ENCODE measurements at regions not wholly inside any gene's neighbourhood (a gene's known extent, or its start where the extent isn't known, plus 50 kb on each side); places are given as distances from the start of the nearest gene placed in this dataset.

DNA sequence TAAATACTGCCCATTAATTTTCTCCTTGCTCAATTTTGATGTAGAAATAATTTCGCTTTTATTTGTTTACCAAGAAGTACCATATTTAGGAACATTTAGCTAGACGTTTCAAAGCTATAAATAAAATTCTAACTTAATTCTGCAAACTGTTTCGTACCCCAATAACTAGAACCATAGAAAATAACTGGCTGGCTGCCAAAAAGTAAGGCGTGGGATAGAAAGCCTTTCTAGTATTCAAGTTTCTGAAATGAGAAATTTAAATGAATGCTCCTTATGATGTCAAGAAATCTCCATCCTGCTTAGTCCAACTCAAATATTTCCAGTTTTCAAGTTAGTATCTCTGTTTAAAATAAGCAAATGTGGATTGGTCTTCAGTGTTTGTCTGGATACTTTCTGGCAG, 167.4 kb downstream of the FBXO8 start:
- TF ChIP-seq, protein P1, sequence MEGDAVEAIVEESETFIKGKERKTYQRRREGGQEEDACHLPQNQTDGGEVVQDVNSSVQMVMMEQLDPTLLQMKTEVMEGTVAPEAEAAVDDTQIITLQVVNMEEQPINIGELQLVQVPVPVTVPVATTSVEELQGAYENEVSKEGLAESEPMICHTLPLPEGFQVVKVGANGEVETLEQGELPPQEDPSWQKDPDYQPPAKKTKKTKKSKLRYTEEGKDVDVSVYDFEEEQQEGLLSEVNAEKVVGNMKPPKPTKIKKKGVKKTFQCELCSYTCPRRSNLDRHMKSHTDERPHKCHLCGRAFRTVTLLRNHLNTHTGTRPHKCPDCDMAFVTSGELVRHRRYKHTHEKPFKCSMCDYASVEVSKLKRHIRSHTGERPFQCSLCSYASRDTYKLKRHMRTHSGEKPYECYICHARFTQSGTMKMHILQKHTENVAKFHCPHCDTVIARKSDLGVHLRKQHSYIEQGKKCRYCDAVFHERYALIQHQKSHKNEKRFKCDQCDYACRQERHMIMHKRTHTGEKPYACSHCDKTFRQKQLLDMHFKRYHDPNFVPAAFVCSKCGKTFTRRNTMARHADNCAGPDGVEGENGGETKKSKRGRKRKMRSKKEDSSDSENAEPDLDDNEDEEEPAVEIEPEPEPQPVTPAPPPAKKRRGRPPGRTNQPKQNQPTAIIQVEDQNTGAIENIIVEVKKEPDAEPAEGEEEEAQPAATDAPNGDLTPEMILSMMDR (IDR thresholded peaks at IDR 0.05): no peak
- no peak for DNase-seq (ENCODE audit: low spot score)
- no peak for ATAC-seq (ENCODE audit: low FRiP score)

DNA sequence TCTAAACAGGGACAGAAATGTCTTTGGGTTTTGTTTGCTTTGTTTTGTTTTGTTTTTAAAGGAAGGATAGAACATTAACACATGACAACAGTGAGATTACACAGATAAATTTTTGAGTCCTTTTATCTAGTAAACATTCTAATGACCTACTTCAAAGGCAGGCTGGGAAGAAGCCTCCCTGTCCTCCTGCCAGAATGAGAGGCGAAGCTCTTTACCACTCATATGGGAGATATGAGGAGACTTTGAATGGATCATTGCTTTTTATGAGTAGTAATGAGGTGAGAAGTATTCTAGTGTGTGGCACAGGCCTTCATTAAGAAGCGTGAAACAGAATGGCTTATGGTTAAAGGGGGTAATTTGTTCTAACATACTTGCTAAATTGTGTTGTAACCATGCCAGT, 172.0 kb downstream of the FBXO8 start:
- no peak for ATAC-seq (ENCODE audit: low FRiP score)
- no peak for DNase-seq (ENCODE audit: low spot score)
- TF ChIP-seq, protein P1 (IDR thresholded peaks at IDR 0.05): no peak

DNA sequence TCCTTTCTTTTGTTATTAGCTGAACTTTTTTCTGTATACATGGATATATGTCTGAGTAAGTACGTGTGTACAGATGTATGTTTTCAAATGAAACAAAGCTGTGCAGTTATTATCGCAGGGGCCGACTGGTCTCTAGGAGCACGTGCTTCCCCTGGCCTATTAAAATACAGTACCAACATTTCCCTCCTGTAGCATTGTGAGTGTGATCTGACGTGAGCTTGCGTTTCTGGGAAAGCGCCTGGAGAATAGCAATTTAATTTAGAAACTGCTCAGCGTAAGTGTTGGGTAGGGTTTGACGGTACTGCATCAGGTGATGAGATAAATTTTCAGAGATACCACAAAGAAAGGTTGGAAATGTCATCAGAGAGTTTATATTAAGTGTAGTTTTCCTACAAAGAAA, 173.3 kb downstream of the FBXO8 start:
- no peak for DNase-seq (ENCODE audit: low spot score)
- TF ChIP-seq, protein P1 (IDR thresholded peaks at IDR 0.05): no peak
- no peak for ATAC-seq (ENCODE audit: low FRiP score)

DNA sequence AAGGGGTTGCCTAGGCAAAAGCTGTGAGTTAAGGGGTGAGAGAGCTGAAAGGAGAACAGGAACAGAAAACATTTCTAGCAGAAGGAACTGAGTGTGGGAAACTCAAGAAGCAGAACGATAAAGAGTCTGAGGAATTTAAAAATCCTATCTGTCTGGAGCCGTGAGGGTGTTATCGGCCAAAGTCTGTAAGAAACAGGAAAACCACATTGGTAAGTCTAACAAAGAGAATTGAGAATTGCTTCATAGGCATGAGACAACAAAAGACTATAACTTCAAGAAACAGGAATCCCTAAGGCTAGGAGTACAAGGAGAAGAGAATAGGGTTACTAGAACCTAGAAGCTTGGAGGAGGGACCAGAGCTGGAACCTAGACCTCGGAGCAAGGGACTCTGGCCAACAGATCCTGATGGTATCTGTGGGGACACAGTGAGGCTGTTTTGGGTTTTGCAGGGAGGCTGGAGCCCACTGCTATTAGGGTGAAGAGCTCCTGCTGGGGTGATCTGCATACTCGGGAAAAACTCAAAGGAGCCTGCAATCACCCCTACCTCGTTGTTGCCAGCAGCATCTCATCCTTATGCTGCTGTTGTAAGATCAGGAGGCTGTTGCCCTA, 175.6 kb downstream of the FBXO8 start:
- DNase-seq (ENCODE audit: low spot score) (no peak), ATAC-seq (ENCODE audit: low FRiP score) (no peak)
- TF ChIP-seq, protein P1 (IDR thresholded peaks at IDR 0.05): no peak

DNA sequence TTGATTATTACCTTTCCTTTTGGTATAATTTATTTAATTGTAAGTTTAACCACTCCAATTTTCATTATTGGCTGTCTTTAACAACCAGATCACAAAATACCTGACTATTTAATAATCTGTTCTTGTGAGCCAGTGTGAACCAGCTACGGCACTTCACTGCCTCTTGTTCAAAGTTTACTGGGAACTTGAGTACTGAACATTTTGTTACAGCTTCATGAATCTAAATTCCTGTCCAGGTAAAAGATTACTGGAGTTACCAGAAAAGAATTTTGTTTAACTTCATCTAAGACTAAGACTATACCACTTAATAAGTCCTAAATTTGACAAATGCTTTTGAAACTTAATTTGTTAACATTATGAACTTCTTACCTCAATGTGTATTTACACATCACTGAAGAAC, 178.3 kb downstream of the FBXO8 start:
- TF ChIP-seq, protein P1 (IDR thresholded peaks at IDR 0.05): no peak

DNA sequence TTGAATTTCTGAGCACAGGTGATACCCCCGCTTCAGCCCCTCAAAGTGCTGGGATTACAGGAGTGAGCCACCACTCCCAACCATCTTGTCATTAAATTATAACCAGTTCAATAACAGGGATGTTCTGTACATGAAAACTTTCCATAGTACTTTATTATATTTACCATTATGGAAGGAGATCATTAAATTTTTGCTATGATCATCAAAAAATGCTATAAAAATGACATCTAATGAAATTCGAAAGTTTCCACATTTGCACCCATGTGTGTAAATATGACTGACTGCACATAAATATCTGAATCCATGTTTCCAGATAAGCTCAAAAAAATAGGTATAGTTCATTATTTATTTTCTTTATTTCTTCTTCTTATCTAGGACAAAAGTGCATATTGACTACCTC, 182.6 kb downstream of the FBXO8 start:
- ATAC-seq (ENCODE audit: low FRiP score) (no peak), DNase-seq (ENCODE audit: low spot score) (no peak)
- TF ChIP-seq, protein P1 (IDR thresholded peaks at IDR 0.05): no peak

More for the DNA sequence above, 178.3 kb downstream of the FBXO8 start:
- ATAC-seq (ENCODE audit: low FRiP score) (no peak), DNase-seq (ENCODE audit: low spot score) (no peak)

DNA sequence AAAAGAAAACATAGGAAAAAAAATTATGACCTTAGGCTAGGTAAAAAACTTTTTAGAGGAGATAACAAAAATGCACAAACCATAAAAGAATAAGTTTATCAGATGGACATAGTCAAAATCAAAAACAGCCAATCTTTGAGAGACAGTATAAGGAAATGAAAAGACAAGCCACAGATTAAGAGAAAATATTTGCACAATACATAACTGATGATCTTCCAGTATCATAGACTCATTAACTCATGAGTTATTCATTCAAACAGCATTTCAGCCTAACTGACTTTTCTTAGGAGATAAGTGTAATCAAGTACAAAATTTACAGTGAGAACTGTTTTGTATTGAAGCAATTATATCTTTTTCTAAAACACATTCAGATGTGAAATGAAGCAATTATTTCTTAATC, 183.8 kb downstream of the FBXO8 start:
- TF ChIP-seq, protein P1 (IDR thresholded peaks at IDR 0.05): no peak
- no peak for DNase-seq (ENCODE audit: low spot score)
- no peak for ATAC-seq (ENCODE audit: low FRiP score)

All from omental fat pad (tissue), 3 donors.